WTC11 (cell line): ENCODE measurements at regions not wholly inside any gene's neighbourhood (a gene's known extent, or its start where the extent isn't known, plus 50 kb on each side); places are given as distances from the start of the nearest gene placed in this dataset.

Source experiments
- ATAC-seq: fragments of 200-7000 bp; cut with Tn5 transposase; 2 replicates; pipeline ENCODE4 v1.10.0; 2021; ENCODE audit warnings: mild to moderate bottlenecking, moderate library complexity
- CTCF ChIA-PET: fragments of 300-600 bp; sonication (Branson Sonifier 250); formaldehyde crosslinking; loops from one replicate; lab custom pipeline; 2021; ENCODE audit warnings: antibody characterized with exemption; lab: Charles Lee
- POLR2A ChIA-PET: fragments of 350-600 bp; sonication (Branson Sonifier 250); formaldehyde crosslinking; loops from one replicate; lab custom pipeline; 2021; ENCODE audit warnings: antibody characterized with exemption; lab: Charles Lee
- DNase-seq: peaks from one replicate; pipeline ENCODE4 v3.0.0; 2021; ENCODE audit warnings: low spot score
- H3K27ac Mint-ChIP-seq: 2 replicates; pipeline ENCODE4 v1.8.0; 2021; ENCODE audit warnings: mixed read lengths
- H3K27me3 Mint-ChIP-seq: 2 replicates; pipeline ENCODE4 v1.8.0; 2021; ENCODE audit warnings: low read depth, mild to moderate bottlenecking, moderate library complexity, mixed read lengths
- H3K36me3 Mint-ChIP-seq: 2 replicates; pipeline ENCODE4 v1.8.0; 2021; ENCODE audit warnings: mixed read lengths
- H3K4me1 Mint-ChIP-seq: 2 replicates; pipeline ENCODE4 v1.8.0; 2022; ENCODE audit warnings: mixed read lengths
- H3K4me3 Mint-ChIP-seq: 2 replicates; pipeline ENCODE4 v1.8.0; 2021; ENCODE audit warnings: mild to moderate bottlenecking, moderate library complexity, mixed read lengths
- H3K9me3 Mint-ChIP-seq: 2 replicates; pipeline ENCODE4 v1.8.0; 2021; ENCODE audit warnings: mixed read lengths
- ATF2 ChIP-seq: sonication (generic); formaldehyde crosslinking; IDR thresholded peaks from 2 replicates; pipeline ENCODE4 v1.8.1; 2022; ENCODE audit warnings: low read depth, missing genetic modification reagents, borderline replicate concordance
- JAZF1 ChIP-seq: fragments of 250-450 bp; sonication (Bioruptor Pico); IDR thresholded peaks from 2 replicates; pipeline ENCODE4 v1.9.0; 2021; ENCODE audit warnings: moderate library complexity, mild to moderate bottlenecking, inconsistent platforms
- MLX ChIP-seq: sonication (generic); formaldehyde crosslinking; IDR thresholded peaks from 2 replicates; pipeline ENCODE4 v1.8.1; 2023; ENCODE audit warnings: mild to moderate bottlenecking, missing genetic modification reagents, moderate library complexity
- MYBL2 ChIP-seq: sonication (generic); formaldehyde crosslinking; IDR thresholded peaks from 2 replicates; pipeline ENCODE4 v1.8.1; 2023; ENCODE audit warnings: mild to moderate bottlenecking, moderate library complexity, missing genetic modification reagents
- PRDM15 ChIP-seq: sonication (generic); formaldehyde crosslinking; IDR thresholded peaks from 2 replicates; pipeline ENCODE4 v1.8.0; 2022; ENCODE audit warnings: missing genetic modification reagents
- TCF7 ChIP-seq: sonication (generic); formaldehyde crosslinking; IDR thresholded peaks from 2 replicates; pipeline ENCODE4 v1.8.0; 2022; ENCODE audit warnings: mild to moderate bottlenecking, low read depth, missing genetic modification reagents, moderate library complexity
- TEAD4 ChIP-seq: sonication (generic); formaldehyde crosslinking; IDR thresholded peaks from 2 replicates; pipeline ENCODE4 v1.8.0; 2022; ENCODE audit warnings: mild to moderate bottlenecking, missing genetic modification reagents
- ZMAT4 ChIP-seq: fragments of 250-450 bp; sonication (Bioruptor Pico); IDR thresholded peaks from 2 replicates; pipeline ENCODE4 v1.9.0; 2021; ENCODE audit warnings: mild to moderate bottlenecking
- ZNF121 ChIP-seq: sonication (generic); formaldehyde crosslinking; IDR thresholded peaks from 2 replicates; pipeline ENCODE4 v1.8.0; 2023; ENCODE audit warnings: missing genetic modification reagents
- ZNF671 ChIP-seq: fragments of 250-450 bp; sonication (Bioruptor Pico); IDR thresholded peaks from 2 replicates; pipeline ENCODE4 v1.8.0; 2021; ENCODE audit warnings: mild to moderate bottlenecking
- TF ChIP-seq, protein P1 (sequence below): sonication (generic); formaldehyde crosslinking; conservative IDR thresholded peaks from 2 replicates; pipeline ENCODE4 v1.8.1; 2022; ENCODE audit warnings: mild to moderate bottlenecking, missing genetic modification reagents
- TF ChIP-seq, protein P2 (sequence below): fragments of 250-450 bp; sonication (Bioruptor Pico); IDR thresholded peaks from 2 replicates; pipeline ENCODE4 v2.1.2; 2022; ENCODE audit warnings: mild to moderate bottlenecking, moderate library complexity
- TF ChIP-seq, protein P3 (sequence below): sonication (generic); formaldehyde crosslinking; IDR thresholded peaks from 2 replicates; pipeline ENCODE4 v1.8.0; 2023; ENCODE audit warnings: mild to moderate bottlenecking, missing genetic modification reagents
- TF ChIP-seq, protein P4 (sequence below): sonication (generic); formaldehyde crosslinking; IDR thresholded peaks from 2 replicates; pipeline ENCODE4 v1.8.0; 2022; ENCODE audit warnings: mild to moderate bottlenecking, missing genetic modification reagents
- TF ChIP-seq, protein P5 (sequence below): fragments of 250-450 bp; sonication (Bioruptor Pico); IDR thresholded peaks from 2 replicates; pipeline ENCODE4 v1.9.0; 2021; ENCODE audit warnings: moderate library complexity, mild to moderate bottlenecking, inconsistent platforms, borderline replicate concordance

- ATAC-seq (peak; percentile 82), DNase-seq (peak; percentile 11)
- Mint-ChIP-seq H3K27me3 (no peaks in the 10 kb centered on the region; the same call in 1 of the 2 replicates), H3K9me3 (peaks cover 5% of the 10 kb centered on the region), H3K4me1 (peaks cover 22% of the 10 kb centered on the region), H3K27ac (no peak overlapping the region), H3K4me3 (no peak overlapping the region), H3K36me3 (peaks cover 5% of the 10 kb centered on the region; the same call in 1 of the 2 replicates)
- TF ChIP-seq, protein P1, sequence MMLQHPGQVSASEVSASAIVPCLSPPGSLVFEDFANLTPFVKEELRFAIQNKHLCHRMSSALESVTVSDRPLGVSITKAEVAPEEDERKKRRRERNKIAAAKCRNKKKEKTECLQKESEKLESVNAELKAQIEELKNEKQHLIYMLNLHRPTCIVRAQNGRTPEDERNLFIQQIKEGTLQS (CRISPR knock-in tag) = no peak
- TF ChIP-seq, protein P2, sequence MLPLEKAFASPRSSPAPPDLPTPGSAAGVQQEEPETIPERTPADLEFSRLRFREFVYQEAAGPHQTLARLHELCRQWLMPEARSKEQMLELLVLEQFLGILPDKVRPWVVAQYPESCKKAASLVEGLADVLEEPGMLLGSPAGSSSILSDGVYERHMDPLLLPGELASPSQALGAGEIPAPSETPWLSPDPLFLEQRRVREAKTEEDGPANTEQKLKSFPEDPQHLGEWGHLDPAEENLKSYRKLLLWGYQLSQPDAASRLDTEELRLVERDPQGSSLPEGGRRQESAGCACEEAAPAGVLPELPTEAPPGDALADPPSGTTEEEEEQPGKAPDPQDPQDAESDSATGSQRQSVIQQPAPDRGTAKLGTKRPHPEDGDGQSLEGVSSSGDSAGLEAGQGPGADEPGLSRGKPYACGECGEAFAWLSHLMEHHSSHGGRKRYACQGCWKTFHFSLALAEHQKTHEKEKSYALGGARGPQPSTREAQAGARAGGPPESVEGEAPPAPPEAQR (CRISPR knock-in tag) = no peak
- no peak for TF ChIP-seq ZMAT4 (CRISPR knock-in tag)
- no peak for TF ChIP-seq ZNF121 (CRISPR knock-in tag)
- no peak for TF ChIP-seq ATF2 (CRISPR knock-in tag)
- no peak for TF ChIP-seq JAZF1 (CRISPR knock-in tag)
- no peak for TF ChIP-seq PRDM15
- TF ChIP-seq, protein P3, sequence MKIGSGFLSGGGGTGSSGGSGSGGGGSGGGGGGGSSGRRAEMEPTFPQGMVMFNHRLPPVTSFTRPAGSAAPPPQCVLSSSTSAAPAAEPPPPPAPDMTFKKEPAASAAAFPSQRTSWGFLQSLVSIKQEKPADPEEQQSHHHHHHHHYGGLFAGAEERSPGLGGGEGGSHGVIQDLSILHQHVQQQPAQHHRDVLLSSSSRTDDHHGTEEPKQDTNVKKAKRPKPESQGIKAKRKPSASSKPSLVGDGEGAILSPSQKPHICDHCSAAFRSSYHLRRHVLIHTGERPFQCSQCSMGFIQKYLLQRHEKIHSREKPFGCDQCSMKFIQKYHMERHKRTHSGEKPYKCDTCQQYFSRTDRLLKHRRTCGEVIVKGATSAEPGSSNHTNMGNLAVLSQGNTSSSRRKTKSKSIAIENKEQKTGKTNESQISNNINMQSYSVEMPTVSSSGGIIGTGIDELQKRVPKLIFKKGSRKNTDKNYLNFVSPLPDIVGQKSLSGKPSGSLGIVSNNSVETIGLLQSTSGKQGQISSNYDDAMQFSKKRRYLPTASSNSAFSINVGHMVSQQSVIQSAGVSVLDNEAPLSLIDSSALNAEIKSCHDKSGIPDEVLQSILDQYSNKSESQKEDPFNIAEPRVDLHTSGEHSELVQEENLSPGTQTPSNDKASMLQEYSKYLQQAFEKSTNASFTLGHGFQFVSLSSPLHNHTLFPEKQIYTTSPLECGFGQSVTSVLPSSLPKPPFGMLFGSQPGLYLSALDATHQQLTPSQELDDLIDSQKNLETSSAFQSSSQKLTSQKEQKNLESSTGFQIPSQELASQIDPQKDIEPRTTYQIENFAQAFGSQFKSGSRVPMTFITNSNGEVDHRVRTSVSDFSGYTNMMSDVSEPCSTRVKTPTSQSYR (CRISPR knock-in tag) = no peak
- TF ChIP-seq TEAD4 (CRISPR knock-in tag) = no peak
- TF ChIP-seq TCF7 (CRISPR knock-in tag) = no peak
- TF ChIP-seq, protein P4, sequence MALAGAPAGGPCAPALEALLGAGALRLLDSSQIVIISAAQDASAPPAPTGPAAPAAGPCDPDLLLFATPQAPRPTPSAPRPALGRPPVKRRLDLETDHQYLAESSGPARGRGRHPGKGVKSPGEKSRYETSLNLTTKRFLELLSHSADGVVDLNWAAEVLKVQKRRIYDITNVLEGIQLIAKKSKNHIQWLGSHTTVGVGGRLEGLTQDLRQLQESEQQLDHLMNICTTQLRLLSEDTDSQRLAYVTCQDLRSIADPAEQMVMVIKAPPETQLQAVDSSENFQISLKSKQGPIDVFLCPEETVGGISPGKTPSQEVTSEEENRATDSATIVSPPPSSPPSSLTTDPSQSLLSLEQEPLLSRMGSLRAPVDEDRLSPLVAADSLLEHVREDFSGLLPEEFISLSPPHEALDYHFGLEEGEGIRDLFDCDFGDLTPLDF = no peak
- no peak for TF ChIP-seq MYBL2 (CRISPR knock-in tag)
- TF ChIP-seq, protein P5, sequence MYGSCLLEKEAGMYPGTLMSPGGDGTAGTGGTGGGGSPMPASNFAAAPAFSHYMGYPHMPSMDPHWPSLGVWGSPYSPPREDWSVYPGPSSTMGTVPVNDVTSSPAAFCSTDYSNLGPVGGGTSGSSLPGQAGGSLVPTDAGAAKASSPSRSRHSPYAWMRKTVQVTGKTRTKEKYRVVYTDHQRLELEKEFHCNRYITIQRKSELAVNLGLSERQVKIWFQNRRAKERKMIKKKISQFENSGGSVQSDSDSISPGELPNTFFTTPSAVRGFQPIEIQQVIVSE (CRISPR knock-in tag) = no peak
- TF ChIP-seq MLX = no peak
- no peak for TF ChIP-seq ZNF671
- CTCF ChIA-PET = interaction anchor here (1.1 kb wide), 2 partner anchors 8 to 107 kb away, joined by 3 to 5 read pairs; no protein-coding TSS in a partner anchor
- POLR2A ChIA-PET = no interaction called here
Observed at GRCh38 chrX:122113376-122113775, 1066.0 kb downstream of the GLUD2 start.
